NB4 (cell line): ENCODE measurements at regions not wholly inside any gene's neighbourhood (a gene's known extent, or its start where the extent isn't known, plus 50 kb on each side); places are given as distances from the start of the nearest gene placed in this dataset.

ENCODE experiments used
- POLR2A ChIP-seq: IDR thresholded peaks from 2 replicates; pipeline ENCODE4 v1.6.1; 2011; ENCODE audit warnings: mild to moderate bottlenecking; ENCODE audit not compliant: insufficient read length; ENCODE audit errors: extremely low read depth
- TF ChIP-seq, protein P1 (sequence below): IDR thresholded peaks from one replicate; pipeline ENCODE4 v1.5.1; 2012; ENCODE audit warnings: low read depth, low read length
- TF ChIP-seq, protein P2 (sequence below): IDR thresholded peaks from 2 replicates; pipeline ENCODE4 v1.6.1; 2011; ENCODE audit warnings: low read depth, low read length

DNA sequence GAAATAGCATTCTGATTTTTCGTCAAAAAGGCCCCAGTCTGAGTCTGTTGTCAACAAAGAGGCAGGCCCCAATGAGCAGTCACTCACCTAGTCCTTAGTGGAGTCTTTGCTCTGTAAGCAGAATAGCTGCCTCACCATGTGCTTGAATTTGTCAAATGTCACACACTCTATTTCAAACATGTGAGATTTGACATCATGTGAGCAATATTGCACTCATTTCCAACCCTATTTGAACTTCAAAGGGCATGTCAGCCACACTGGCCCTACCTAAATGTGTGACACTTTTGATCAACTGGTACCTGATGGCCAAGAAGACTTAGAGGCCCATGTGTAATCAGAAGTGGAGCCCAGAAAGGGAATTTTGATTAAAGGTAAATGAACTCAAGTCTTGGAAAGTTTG lies 59.4 kb upstream of the PLAC1 start:
- TF ChIP-seq, protein P1, sequence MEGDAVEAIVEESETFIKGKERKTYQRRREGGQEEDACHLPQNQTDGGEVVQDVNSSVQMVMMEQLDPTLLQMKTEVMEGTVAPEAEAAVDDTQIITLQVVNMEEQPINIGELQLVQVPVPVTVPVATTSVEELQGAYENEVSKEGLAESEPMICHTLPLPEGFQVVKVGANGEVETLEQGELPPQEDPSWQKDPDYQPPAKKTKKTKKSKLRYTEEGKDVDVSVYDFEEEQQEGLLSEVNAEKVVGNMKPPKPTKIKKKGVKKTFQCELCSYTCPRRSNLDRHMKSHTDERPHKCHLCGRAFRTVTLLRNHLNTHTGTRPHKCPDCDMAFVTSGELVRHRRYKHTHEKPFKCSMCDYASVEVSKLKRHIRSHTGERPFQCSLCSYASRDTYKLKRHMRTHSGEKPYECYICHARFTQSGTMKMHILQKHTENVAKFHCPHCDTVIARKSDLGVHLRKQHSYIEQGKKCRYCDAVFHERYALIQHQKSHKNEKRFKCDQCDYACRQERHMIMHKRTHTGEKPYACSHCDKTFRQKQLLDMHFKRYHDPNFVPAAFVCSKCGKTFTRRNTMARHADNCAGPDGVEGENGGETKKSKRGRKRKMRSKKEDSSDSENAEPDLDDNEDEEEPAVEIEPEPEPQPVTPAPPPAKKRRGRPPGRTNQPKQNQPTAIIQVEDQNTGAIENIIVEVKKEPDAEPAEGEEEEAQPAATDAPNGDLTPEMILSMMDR, result no peak
- TF ChIP-seq POLR2A, result no peak
- TF ChIP-seq, protein P2, sequence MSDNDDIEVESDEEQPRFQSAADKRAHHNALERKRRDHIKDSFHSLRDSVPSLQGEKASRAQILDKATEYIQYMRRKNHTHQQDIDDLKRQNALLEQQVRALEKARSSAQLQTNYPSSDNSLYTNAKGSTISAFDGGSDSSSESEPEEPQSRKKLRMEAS, result 0 out of 2 replicates have a peak, but pooled peaks have one; percentile 3
